DND-41 (cell line): ENCODE measurements at regions not wholly inside any gene's neighbourhood (a gene's known extent, or its start where the extent isn't known, plus 50 kb on each side); places are given as distances from the start of the nearest gene placed in this dataset.

ENCODE experiments used
- EZH2 ChIP-seq: IDR thresholded peaks from 3 replicates; pipeline ENCODE4 v1.6.1; 2012; ENCODE audit warnings: borderline replicate concordance, low read depth, mild to moderate bottlenecking, moderate library complexity, low read length, inconsistent platforms; ENCODE audit not compliant: severe bottlenecking
- TF ChIP-seq, protein P1 (sequence below): IDR thresholded peaks from 2 replicates; pipeline ENCODE4 v1.5.1; 2012; ENCODE audit warnings: borderline replicate concordance, low read length, moderate library complexity, mild to moderate bottlenecking; ENCODE audit not compliant: poor library complexity, severe bottlenecking; ENCODE audit errors: extremely low read depth

- TF ChIP-seq, protein P1, sequence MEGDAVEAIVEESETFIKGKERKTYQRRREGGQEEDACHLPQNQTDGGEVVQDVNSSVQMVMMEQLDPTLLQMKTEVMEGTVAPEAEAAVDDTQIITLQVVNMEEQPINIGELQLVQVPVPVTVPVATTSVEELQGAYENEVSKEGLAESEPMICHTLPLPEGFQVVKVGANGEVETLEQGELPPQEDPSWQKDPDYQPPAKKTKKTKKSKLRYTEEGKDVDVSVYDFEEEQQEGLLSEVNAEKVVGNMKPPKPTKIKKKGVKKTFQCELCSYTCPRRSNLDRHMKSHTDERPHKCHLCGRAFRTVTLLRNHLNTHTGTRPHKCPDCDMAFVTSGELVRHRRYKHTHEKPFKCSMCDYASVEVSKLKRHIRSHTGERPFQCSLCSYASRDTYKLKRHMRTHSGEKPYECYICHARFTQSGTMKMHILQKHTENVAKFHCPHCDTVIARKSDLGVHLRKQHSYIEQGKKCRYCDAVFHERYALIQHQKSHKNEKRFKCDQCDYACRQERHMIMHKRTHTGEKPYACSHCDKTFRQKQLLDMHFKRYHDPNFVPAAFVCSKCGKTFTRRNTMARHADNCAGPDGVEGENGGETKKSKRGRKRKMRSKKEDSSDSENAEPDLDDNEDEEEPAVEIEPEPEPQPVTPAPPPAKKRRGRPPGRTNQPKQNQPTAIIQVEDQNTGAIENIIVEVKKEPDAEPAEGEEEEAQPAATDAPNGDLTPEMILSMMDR = no peak
- TF ChIP-seq EZH2 = no peak
Observed at GRCh38 chr12:67764946-67765619, 116.5 kb downstream of the DYRK2 start.
